ENCODE measurements at regions not wholly inside any gene's neighbourhood (a gene's known extent, or its start where the extent isn't known, plus 50 kb on each side); places are given as distances from the start of the nearest gene placed in this dataset.

DNA sequence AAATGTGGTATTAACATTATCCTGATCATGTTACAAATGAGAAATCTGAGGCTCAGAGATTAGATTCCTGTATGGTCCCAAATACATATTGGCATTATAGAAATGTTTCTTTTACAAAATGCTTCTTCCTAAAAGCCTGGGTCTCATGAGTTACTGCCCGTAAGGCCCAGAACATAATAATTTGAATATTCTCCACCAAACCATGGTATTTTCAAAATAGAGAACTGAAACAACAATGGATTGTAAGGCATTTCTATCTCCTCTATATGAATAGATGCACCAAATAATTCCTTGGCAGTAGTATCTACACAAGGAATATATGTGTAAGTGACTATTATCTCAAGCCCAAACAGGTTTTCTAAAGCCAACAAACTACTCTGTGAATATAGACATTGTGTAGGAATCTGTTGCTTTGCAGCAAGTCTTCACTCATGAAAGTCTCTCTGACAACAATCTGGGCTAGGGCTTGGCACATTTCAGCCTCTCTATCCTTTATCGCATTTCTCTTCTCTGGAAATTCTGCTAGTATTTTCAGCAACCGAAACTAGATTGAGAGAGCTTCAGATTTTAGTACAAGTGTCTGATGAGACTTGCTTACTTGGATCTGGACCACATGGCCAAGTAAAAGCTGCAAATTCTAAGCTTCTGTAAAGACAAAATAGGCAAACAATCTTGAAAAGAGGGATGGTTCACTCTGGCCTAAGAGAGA lies 112.8 kb upstream of the ARHGAP20 start:
- no peaks in the 10 kb centered on the region for H3K27me3 ChIP-seq
- TF ChIP-seq CTCF (IDR thresholded peaks at IDR 0.05) = no peak
- no peak for TF ChIP-seq POLR2A (IDR thresholded peaks at IDR 0.05)
- TF ChIP-seq EP300 (IDR thresholded peaks at IDR 0.05) = no peak
- WGBS, 3 donors = 90 to 95% (median 94%) methylated on average over 3 of the region's 3 CpGs
- H3K36me3 ChIP-seq = no peaks in the 10 kb centered on the region
- intact Hi-C loops (cut with DNase I) = no loop called here
- H3K4me1 ChIP-seq (ENCODE audit: insufficient read depth) = no peaks in the 10 kb centered on the region
- H3K4me3 ChIP-seq = no peak overlapping the region
- no peak for DNase-seq
- no peaks in the 10 kb centered on the region for H3K9me3 ChIP-seq
- no peak overlapping the region for H3K27ac ChIP-seq

DNA sequence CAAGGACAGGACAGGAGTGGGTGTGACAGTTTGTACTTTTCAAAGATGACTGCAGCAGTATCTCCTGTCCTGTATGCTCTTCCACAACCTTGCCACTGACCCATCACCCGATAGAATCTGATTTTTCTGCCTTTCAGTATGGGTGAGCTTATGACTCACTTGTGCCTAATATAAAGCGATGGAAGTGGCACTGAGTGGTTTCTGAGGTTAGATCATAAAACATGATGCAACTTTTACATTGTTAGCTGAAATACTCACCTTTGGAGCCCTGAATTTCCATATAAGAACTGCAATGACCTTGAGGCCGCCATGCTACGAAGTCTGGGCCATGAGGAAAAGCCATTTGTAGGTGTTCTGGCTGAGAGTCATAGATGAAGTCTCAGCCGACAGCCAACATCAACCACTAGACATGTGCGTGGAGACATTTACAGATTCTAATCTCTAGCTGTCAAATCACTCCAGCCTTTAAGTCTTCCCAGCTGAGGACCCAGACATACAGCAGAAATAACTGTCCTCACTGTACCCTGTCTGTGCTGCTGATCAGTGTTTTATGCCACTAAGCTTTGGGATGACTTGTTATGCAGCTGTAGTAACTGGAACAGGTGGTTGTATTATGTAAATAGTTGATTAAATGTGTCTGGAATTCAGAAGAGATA lies 105.9 kb upstream of the ARHGAP20 start:
- intact Hi-C loops (cut with DNase I) = no loop called here
- H3K36me3 ChIP-seq = no peaks in the 10 kb centered on the region
- TF ChIP-seq CTCF (IDR thresholded peaks at IDR 0.05) (no peak), POLR2A (IDR thresholded peaks at IDR 0.05) (no peak), EP300 (IDR thresholded peaks at IDR 0.05) (no peak)

GRCh38 chr11:110812086-110812733 lies 100.0 kb upstream of the ARHGAP20 start:
- 92 to 95% (median 95%) methylated on average over 5 of the region's 5 CpGs for WGBS, 3 donors
- TF ChIP-seq POLR2A (IDR thresholded peaks at IDR 0.05) = no peak
- TF ChIP-seq CTCF (IDR thresholded peaks at IDR 0.05) = no peak
- TF ChIP-seq EP300 (IDR thresholded peaks at IDR 0.05) = no peak
- no peaks in the 10 kb centered on the region for H3K36me3 ChIP-seq
- no peak for DNase-seq
- no peak overlapping the region for H3K4me3 ChIP-seq
- no peaks in the 10 kb centered on the region for H3K9me3 ChIP-seq
- intact Hi-C loops (cut with DNase I) = no loop called here
- H3K27me3 ChIP-seq = no peaks in the 10 kb centered on the region
- no peaks in the 10 kb centered on the region for H3K4me1 ChIP-seq (ENCODE audit: insufficient read depth)
- no peak overlapping the region for H3K27ac ChIP-seq

More for the DNA sequence above, 105.9 kb upstream of the ARHGAP20 start:
- 83 to 95% (median 87%) methylated on average over 6 of the region's 6 CpGs for WGBS, 3 donors
- DNase-seq = no peak
- Histone ChIP-seq H3K27me3 (no peaks in the 10 kb centered on the region), H3K4me3 (no peak overlapping the region), H3K9me3 (no peaks in the 10 kb centered on the region), H3K27ac (no peak overlapping the region), H3K4me1 (ENCODE audit: insufficient read depth) (no peaks in the 10 kb centered on the region)

- Histone ChIP-seq H3K36me3 (no peaks in the 10 kb centered on the region), H3K4me3 (no peak overlapping the region), H3K9me3 (no peaks in the 10 kb centered on the region), H3K27me3 (no peaks in the 10 kb centered on the region), H3K4me1 (ENCODE audit: insufficient read depth) (no peaks in the 10 kb centered on the region), H3K27ac (no peak overlapping the region)
- 65 to 89% (median 75%) methylated on average over 6 of the region's 6 CpGs for WGBS, 3 donors
- no peak for TF ChIP-seq EP300 (IDR thresholded peaks at IDR 0.05)
- intact Hi-C loops (cut with DNase I) = no loop called here
- no peak for DNase-seq
Measured at GRCh38 chr11:110809417-110810199, 97.4 kb upstream of the ARHGAP20 start.
